ENCODE measurements at regions not wholly inside any gene's neighbourhood (a gene's known extent, or its start where the extent isn't known, plus 50 kb on each side); places are given as distances from the start of the nearest gene placed in this dataset.
A peak's percentile ranks its signal among the peaks of the same experiment; 100 is the strongest.

GRCh38 chr4:24419181-24420034, 164.9 kb downstream of the DHX15 start:
- peak; percentile 41 for DNase-seq (ENCODE audit: low read depth, low spot score)

- no peak for DNase-seq (ENCODE audit: low read depth, low spot score)
These were observed 167.1 kb downstream of the DHX15 start for GRCh38 chr4:24417206-24417605.

- no peak for DNase-seq (ENCODE audit: low read depth, low spot score)
These were observed 168.1 kb downstream of the DHX15 start for GRCh38 chr4:24416293-24416692.

GRCh38 chr4:24413311-24413784, 171.0 kb downstream of the DHX15 start:
- DNase-seq (ENCODE audit: low read depth, low spot score), result no peak

- DNase-seq (ENCODE audit: low read depth, low spot score), result no peak
These were observed 172.5 kb downstream of the DHX15 start for GRCh38 chr4:24411806-24412205.

- DNase-seq (ENCODE audit: low read depth, low spot score), result no peak
These were observed 173.1 kb downstream of the DHX15 start for GRCh38 chr4:24411299-24411698.

- no peak for DNase-seq (ENCODE audit: low read depth, low spot score)
These were observed 175.7 kb downstream of the DHX15 start for GRCh38 chr4:24408640-24409039.

- DNase-seq (ENCODE audit: low read depth, low spot score), result no peak
These were observed 178.4 kb downstream of the DHX15 start for GRCh38 chr4:24405926-24406325.

- no peak for DNase-seq (ENCODE audit: low read depth, low spot score)
These were observed 179.0 kb downstream of the DHX15 start for GRCh38 chr4:24405341-24405740.

GRCh38 chr4:24404281-24404680, 180.1 kb downstream of the DHX15 start:
- no peak for DNase-seq (ENCODE audit: low read depth, low spot score)

- DNase-seq (ENCODE audit: low read depth, low spot score), result no peak
These were observed 181.1 kb downstream of the DHX15 start for GRCh38 chr4:24403265-24403664.

GRCh38 chr4:24400537-24400936, 183.8 kb downstream of the DHX15 start:
- DNase-seq (ENCODE audit: low read depth, low spot score), result no peak

GRCh38 chr4:24396988-24397387, 187.4 kb downstream of the DHX15 start:
- no peak for DNase-seq (ENCODE audit: low read depth, low spot score)

GRCh38 chr4:24395937-24396336, 188.4 kb downstream of the DHX15 start:
- no peak for DNase-seq (ENCODE audit: low read depth, low spot score)

- DNase-seq (ENCODE audit: low read depth, low spot score), result no peak
These were observed 190.3 kb downstream of the DHX15 start for GRCh38 chr4:24394041-24394440.

- DNase-seq (ENCODE audit: low read depth, low spot score), result no peak
These were observed 191.7 kb downstream of the DHX15 start for GRCh38 chr4:24392613-24393012.

- DNase-seq (ENCODE audit: low read depth, low spot score), result no peak
These were observed 202.0 kb downstream of the DHX15 start for GRCh38 chr4:24382381-24382780.

- no peak for DNase-seq (ENCODE audit: low read depth, low spot score)
These were observed 203.2 kb downstream of the DHX15 start for GRCh38 chr4:24380957-24381665.

GRCh38 chr4:24373704-24374103, 210.7 kb downstream of the DHX15 start:
- DNase-seq (ENCODE audit: low read depth, low spot score), result no peak

GRCh38 chr4:24372881-24373280, 211.5 kb downstream of the DHX15 start:
- no peak for DNase-seq (ENCODE audit: low read depth, low spot score)

- no peak for DNase-seq (ENCODE audit: low read depth, low spot score)
These were observed 212.0 kb downstream of the DHX15 start for GRCh38 chr4:24372341-24372740.

- DNase-seq (ENCODE audit: low read depth, low spot score), result no peak
These were observed 213.9 kb downstream of the DHX15 start for GRCh38 chr4:24370421-24370820.

- DNase-seq (ENCODE audit: low read depth, low spot score), result no peak
These were observed 214.8 kb downstream of the DHX15 start for GRCh38 chr4:24369507-24370029.
